Smooth muscle cell of the brain vasculature (primary cell): ENCODE measurements at regions not wholly inside any gene's neighbourhood (a gene's known extent, or its start where the extent isn't known, plus 50 kb on each side); places are given as distances from the start of the nearest gene placed in this dataset.
"Not testable (repeated sequence)": the region's sequence is repeated elsewhere in the genome, so short reads cannot be mapped to it uniquely, and the experiment has no call there.

Experiments
- DNase-seq: peaks from one replicate; pipeline ENCODE4 v3.0.0-alpha.2; 2012; ENCODE audit warnings: low read depth, low spot score

GRCh38 chr5:28954074-28954473 is 1915.7 kb upstream of the CDH9 start:
- no peak for DNase-seq

GRCh38 chr5:28947865-28948264 is 1909.5 kb upstream of the CDH9 start:
- no peak for DNase-seq

DNA sequence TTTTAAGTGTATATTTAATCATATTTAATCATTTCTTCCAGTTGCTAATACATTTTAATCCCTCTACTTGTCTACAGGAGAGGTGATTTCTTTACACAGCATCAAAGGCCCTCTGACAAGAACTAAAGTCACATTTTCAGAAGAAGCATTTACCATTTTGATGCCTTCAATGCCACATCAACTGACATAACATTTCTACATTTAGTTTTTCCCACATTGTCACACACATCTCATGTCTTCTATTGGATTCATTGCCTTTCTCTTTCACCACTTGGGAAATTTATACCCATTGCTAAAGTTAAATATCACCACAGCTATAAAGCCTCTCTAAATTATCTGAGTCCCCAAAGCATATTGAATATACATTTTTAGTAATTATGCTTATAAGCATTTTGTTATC is 1907.5 kb upstream of the CDH9 start:
- DNase-seq: no peak

DNA sequence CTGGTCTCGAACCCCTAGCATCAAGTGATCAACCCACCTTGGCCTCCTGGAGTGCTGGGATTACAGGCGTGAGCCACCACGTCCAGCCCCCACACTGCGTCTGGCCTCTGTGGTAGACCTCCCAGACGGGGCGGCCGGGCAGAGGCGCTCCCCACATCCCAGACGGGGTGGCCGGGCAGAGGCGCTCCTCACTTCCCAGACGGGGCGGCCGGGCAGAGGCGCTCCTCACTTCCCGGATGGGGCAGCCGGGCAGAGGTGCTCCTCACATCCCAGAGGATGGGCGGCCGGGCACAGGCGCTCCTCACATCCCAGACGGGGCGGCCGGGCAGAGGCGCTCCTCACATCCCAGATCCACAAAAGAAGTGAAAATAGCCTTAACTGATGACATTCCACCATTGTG is 1891.0 kb upstream of the CDH9 start:
- DNase-seq: not testable (repeated sequence)

DNA sequence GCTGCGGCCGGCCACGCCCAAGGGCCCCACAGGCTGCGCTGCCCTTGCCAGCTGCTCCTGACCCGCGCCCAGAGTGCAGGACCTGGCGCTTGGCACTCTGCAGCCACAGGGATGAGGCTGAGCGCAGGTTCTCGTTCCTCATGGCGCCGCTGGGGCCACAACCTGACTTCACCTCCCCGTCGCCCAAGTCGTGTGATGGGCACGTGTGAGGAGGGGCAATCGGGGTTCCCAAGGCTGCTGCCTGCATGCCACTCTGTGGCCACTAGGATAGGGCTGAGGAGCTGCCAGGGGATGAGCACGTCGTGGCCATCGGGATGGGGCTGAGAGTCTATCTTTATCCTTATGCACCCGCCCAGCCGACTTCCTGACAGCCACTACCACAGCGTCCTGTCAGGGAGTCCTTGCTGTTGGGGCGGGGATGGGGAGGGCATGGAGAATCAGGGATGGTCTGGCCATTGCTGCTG is 1890.0 kb upstream of the CDH9 start:
- not testable (repeated sequence) for DNase-seq

- no peak for DNase-seq
Observed at GRCh38 chr5:28927559-28928326, 1889.4 kb upstream of the CDH9 start.

DNA sequence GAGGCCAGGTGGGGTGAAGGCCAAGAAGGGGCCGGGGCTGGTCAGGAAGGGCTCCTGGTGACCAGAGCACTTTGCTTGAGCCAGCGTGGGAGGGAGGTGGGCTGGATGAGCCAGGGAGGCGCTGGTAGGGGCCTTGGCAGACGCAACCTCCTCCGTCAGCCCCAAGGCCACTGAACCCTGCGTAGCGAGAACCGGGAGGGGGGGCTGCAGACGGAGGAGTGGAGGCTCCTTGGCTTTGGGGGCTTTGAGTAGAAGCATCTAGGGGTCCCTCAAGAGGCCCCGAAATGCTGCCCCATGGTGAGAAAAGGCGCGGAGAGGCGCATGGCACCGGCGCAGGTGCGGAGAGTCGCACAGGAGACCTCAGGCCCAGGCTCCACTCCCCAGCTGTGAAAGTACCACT is 1888.0 kb upstream of the CDH9 start:
- no peak for DNase-seq

DNA sequence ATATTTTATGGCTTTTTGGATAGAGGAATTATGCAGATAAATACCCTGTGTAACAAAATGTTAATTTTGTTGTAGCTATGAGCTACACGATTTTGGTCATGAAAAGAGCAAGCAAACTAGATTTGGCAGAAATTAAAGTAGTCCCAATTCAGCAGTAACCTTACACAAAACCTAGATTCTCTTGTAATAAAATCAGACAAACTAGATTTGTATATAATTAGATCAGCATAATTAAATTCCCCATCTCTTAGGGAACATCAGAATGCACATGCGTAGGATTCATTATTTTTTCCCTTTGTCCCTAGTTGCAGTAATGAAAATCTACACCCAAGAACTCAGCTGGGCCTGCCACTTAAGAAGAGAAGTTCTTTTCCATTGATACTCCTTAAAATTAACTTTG is 1879.2 kb upstream of the CDH9 start:
- DNase-seq: no peak

DNA sequence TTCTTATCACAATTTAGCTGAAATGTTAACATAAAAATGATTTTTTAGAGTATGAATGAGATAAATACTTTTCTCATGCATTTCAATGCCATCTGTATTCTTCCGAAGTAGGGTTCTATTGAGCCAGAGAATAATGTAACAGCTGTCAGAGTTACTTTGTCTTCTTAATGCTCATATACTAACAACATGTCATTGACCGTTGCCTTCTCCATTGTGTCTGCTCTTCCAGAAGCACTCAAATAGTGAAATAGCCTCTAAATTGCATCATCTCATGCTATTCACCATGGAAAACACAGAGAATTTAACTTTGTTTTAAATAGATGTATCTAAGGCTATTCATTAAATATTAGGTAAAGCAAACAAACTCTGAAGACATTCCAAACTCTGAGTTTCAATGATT is 1875.9 kb upstream of the CDH9 start:
- DNase-seq: no peak

- no peak for DNase-seq
Observed at GRCh38 chr5:28903643-28904042, 1865.3 kb upstream of the CDH9 start.

- DNase-seq: no peak
Observed at GRCh38 chr5:28896949-28897348, 1858.6 kb upstream of the CDH9 start.

- no peak for DNase-seq
Observed at GRCh38 chr5:28880936-28881335, 1842.5 kb upstream of the CDH9 start.

- DNase-seq: no peak
Observed at GRCh38 chr5:28877050-28877449, 1838.7 kb upstream of the CDH9 start.

GRCh38 chr5:28864006-28864405 is 1825.6 kb upstream of the CDH9 start:
- DNase-seq: no peak

- DNase-seq: no peak
Observed at GRCh38 chr5:28862860-28863196, 1824.4 kb upstream of the CDH9 start.

GRCh38 chr5:28862137-28862859 is 1823.9 kb upstream of the CDH9 start:
- DNase-seq: no peak

GRCh38 chr5:28855626-28856025 is 1817.2 kb upstream of the CDH9 start:
- no peak for DNase-seq

GRCh38 chr5:28850320-28850921 is 1812.0 kb upstream of the CDH9 start:
- DNase-seq: no peak

DNA sequence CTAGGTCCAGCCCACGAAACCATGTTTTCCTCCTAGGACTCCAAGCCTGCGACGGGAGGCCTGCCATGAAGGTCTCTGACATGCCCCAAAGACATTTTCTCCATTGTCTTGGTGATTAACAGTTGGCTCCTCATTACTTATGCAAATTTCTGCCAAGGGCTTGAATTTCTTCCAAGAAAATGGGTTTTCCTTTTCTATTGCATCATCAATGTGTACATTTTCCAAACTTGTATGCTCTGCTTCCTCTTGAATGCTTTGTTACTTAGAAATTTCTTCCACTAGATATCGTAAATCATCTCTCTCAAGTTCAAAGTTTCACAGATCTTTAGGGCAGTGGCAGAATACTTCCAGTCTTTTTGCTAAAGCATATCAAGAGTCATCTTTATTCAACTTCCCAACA is 1792.7 kb upstream of the CDH9 start:
- DNase-seq: no peak

DNA sequence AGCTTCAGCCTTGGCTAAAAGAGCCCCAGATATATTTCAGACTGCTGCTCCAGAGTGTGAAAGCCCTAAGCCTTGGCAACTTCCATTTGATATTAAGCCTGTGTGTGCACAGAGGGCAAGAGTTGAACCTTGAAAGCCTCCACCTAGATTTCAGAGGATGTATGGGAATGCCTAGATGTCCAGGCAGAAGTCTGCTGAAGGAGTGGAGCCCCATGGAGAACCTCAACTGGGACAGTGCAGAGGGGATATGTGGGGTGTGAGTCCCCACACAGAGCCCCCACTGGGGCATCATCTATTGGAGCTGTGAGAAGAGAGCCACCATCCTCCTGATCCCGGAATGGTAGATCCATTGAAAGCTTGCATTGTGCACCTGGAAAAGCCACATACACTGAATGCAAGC is 1784.8 kb upstream of the CDH9 start:
- no peak for DNase-seq

- no peak for DNase-seq
Observed at GRCh38 chr5:28822071-28822470, 1783.7 kb upstream of the CDH9 start.

DNA sequence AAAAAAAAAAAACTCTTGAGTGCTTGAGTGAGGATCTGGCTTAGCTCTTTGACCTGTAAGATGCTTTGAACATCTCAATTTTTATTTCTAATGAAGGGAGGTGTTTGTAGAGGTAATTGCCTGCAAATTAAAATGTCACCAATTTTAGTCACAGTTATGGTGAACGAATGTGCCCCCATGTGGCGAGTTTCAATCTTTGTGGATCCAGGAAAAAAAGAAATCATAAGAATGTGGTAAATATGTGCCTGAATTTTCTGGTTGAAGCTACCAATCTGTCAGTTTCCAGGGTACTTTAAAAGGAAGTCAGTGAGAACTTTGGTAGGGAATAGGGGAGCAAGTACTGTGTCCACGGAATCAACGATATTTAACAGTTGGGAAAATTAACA is 1772.4 kb upstream of the CDH9 start:
- DNase-seq: no peak
